ENCODE measurements at regions not wholly inside any gene's neighbourhood (a gene's known extent, or its start where the extent isn't known, plus 50 kb on each side); places are given as distances from the start of the nearest gene placed in this dataset.

DNA sequence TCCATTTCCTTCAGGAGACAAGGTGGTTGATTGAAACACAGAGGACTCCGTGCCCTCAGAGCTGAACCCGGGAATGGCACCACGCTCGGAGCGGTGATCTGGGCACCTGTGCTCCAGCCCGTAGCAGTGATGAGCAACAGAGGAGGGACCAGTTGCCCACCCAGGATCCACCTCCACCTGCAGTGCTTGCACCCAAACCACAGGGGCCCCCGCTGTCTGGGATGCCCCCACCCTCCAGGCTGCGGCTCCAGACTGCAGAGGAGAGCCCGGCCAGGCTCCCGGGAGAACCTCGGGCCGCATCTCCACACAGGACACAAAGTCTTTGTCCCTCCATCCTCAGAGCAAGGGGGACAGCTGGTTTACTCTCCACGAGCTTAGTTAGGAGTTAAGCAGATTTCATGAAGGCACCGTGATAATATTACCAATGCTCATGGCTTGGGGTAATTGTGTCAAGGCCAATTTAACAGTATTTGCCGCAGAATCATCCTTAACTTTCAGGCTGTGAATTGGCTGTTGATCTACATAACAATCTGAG lies 100.6 kb downstream of the TNFAIP2 start:
- peaks cover 11% of the 10 kb centered on the region for H3K4me1 ChIP-seq (ENCODE audit: control insufficient read depth, insufficient read depth, low read length)
- no peak overlapping the region for H3K4me3 ChIP-seq (ENCODE audit: low read depth, low read length)
- H3K9ac ChIP-seq (ENCODE audit: low read length) = no peak overlapping the region
- no peaks in the 10 kb centered on the region for H3K9me3 ChIP-seq (ENCODE audit: control insufficient read depth, insufficient read depth, low read depth, low read length)
- peaks cover 28% of the 10 kb centered on the region for H3K27me3 ChIP-seq (ENCODE audit: control insufficient read depth, insufficient read depth, low read length)
- H3K36me3 ChIP-seq (ENCODE audit: control insufficient read depth, insufficient read depth, low read length) = no peaks in the 10 kb centered on the region
- no peak overlapping the region for H3K27ac ChIP-seq (ENCODE audit: low read depth, low read length)

DNA sequence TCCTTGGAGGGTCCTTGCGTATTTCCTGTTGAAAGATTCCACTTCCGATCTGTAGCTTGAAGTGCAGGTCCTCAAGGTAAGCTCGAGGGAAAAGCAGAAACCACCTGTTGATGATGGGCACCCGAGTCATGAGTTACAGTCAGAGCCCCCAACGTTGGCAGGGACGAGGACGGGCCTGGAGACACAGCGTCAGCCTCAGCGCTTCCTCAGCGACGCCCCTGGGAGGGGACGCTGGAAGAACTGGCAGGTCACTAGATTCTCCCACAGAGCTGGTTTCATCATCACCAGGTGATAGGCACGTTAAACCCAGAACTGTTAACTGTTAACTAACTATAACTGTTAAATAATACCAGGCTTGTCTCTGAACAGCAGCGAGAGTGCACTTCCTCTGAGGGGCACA lies 101.8 kb downstream of the TNFAIP2 start:
- no peak overlapping the region for H3K27ac ChIP-seq (ENCODE audit: low read depth, low read length)
- H3K27me3 ChIP-seq (ENCODE audit: control insufficient read depth, insufficient read depth, low read length) = peaks cover 18% of the 10 kb centered on the region
- H3K36me3 ChIP-seq (ENCODE audit: control insufficient read depth, insufficient read depth, low read length) = no peaks in the 10 kb centered on the region
- peaks cover 11% of the 10 kb centered on the region for H3K4me1 ChIP-seq (ENCODE audit: control insufficient read depth, insufficient read depth, low read length)
- no peaks in the 10 kb centered on the region for H3K9me3 ChIP-seq (ENCODE audit: control insufficient read depth, insufficient read depth, low read depth, low read length)
- H3K4me3 ChIP-seq (ENCODE audit: low read depth, low read length) = no peak overlapping the region
- H3K9ac ChIP-seq (ENCODE audit: low read length) = no peak overlapping the region

DNA sequence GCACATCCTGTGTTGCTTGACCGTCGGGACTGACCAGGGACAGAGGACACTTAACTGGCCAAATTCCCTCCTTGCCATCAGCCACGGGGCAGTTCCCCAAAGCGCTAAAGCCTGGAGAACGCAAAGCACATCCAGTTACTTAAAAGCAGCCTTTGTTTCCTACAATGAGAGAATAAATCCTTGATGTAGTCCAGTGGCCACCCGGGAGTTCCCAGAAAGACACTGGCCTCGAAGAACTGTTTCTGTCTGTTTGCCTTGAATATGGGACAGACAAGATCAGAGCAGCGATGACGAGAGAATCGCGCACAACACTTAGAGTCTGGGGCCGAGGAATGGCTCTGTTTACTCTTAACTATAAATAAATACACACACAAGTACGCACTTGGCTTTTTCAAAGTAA lies 102.2 kb downstream of the TNFAIP2 start:
- H3K4me1 ChIP-seq (ENCODE audit: control insufficient read depth, insufficient read depth, low read length) = peaks cover 11% of the 10 kb centered on the region
- peaks cover 15% of the 10 kb centered on the region for H3K27me3 ChIP-seq (ENCODE audit: control insufficient read depth, insufficient read depth, low read length)
- H3K4me3 ChIP-seq (ENCODE audit: low read depth, low read length) = no peak overlapping the region
- H3K9me3 ChIP-seq (ENCODE audit: control insufficient read depth, insufficient read depth, low read depth, low read length) = no peaks in the 10 kb centered on the region
- no peak overlapping the region for H3K27ac ChIP-seq (ENCODE audit: low read depth, low read length)
- H3K9ac ChIP-seq (ENCODE audit: low read length) = no peak overlapping the region
- H3K36me3 ChIP-seq (ENCODE audit: control insufficient read depth, insufficient read depth, low read length) = no peaks in the 10 kb centered on the region

DNA sequence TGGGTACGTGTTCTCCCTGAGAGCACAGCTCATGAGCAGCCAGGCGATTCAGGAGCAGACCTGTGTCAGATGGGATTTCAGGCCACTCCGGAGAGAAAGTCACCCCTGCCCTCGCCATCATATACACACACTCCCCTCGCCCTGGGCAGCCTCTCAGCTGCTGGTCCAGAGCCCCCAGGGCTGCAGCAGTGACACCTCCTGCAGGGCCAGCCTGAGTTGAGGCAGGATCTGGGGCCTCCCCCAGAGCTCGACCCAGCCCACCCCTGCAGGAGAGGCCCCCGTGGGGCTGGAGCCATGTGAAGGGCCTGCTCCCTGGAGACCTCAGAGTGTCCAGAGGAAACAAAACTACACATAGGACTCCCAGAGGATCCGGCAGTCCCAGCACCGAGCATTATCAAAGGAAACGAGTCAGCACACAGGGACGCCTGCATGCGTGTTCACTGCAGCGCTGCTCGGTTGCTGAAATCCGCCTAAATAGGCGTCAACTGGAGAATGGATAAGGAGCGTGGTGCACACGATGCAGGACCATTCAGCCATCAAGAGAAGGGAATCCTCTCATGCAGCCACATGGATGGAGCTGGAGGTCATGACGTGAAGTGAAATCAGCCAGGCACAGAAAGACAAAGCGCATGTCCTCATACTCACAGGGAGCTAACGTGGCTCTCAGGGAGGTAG lies 104.0 kb downstream of the TNFAIP2 start:
- H3K9ac ChIP-seq (ENCODE audit: low read length) = no peak overlapping the region
- no peaks in the 10 kb centered on the region for H3K9me3 ChIP-seq (ENCODE audit: control insufficient read depth, insufficient read depth, low read depth, low read length)
- no peaks in the 10 kb centered on the region; the same call in 1 of the 2 replicates for H3K27me3 ChIP-seq (ENCODE audit: control insufficient read depth, insufficient read depth, low read length)
- no peak overlapping the region for H3K27ac ChIP-seq (ENCODE audit: low read depth, low read length)
- H3K4me1 ChIP-seq (ENCODE audit: control insufficient read depth, insufficient read depth, low read length) = peaks cover 11% of the 10 kb centered on the region
- H3K4me3 ChIP-seq (ENCODE audit: low read depth, low read length) = no peak overlapping the region
- no peaks in the 10 kb centered on the region for H3K36me3 ChIP-seq (ENCODE audit: control insufficient read depth, insufficient read depth, low read length)

DNA sequence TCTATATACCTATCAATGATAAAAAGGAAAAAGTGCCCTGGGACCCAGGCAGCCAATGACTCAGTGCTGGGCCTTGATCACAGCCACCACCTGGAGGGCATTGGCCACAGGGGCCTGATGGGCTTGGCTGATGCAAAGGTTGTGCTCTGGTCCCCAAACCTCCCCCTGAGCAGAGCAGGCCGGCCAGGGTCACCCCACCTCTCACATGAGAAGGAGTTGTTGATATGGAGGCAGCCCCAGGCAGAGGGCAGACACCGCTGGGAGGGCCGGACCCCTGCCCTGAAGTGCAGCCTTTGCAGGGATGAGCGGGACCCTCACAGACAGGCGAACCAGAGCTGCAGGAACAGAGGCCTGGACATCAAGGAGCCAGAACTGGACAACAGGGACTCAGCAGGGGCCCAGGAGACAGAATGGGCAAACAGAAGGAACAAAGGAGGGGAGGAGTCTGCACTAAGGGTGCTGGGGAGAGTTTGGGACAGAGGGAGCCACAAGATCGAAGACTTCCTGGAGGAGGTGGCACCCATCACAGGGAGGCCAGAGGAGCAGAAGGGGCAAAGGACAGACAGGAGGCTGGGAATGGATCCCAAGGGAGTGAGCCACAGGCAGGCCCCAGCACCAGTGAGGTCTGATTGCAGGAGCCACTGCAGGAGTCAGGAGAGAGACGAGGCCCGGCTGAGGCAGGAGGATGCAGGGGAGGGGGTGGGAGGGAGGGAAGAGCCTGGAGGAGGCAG lies 105.0 kb downstream of the TNFAIP2 start:
- H3K4me1 ChIP-seq (ENCODE audit: control insufficient read depth, insufficient read depth, low read length) = peaks cover 11% of the 10 kb centered on the region
- no peaks in the 10 kb centered on the region; the same call in 1 of the 2 replicates for H3K27me3 ChIP-seq (ENCODE audit: control insufficient read depth, insufficient read depth, low read length)
- no peaks in the 10 kb centered on the region for H3K36me3 ChIP-seq (ENCODE audit: control insufficient read depth, insufficient read depth, low read length)
- no peak overlapping the region for H3K9ac ChIP-seq (ENCODE audit: low read length)
- no peak overlapping the region for H3K4me3 ChIP-seq (ENCODE audit: low read depth, low read length)
- H3K27ac ChIP-seq (ENCODE audit: low read depth, low read length) = no peak overlapping the region
- H3K9me3 ChIP-seq (ENCODE audit: control insufficient read depth, insufficient read depth, low read depth, low read length) = no peaks in the 10 kb centered on the region

DNA sequence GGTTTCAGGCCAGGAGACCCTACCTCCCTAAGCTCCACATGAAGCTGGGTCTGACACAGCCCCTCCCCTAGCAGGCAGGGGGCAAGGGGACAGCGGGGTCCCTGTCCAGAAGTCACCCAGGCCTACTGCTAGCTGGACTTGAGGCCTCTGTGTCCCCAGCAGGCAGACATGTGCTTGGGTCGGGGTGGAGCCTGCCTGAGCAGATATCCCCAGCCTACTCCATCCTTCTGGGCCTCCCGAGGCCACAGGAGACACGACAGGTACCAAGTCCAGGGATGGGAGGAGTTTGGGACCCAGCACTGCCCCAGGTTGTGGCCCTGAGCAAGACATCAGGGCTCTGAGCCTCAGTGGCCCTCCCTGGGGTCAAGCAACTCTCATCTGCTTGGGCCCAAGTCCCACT lies 105.2 kb upstream of the EIF5 start:
- no peak overlapping the region for H3K9ac ChIP-seq (ENCODE audit: low read length)
- H3K36me3 ChIP-seq (ENCODE audit: control insufficient read depth, insufficient read depth, low read length) = no peaks in the 10 kb centered on the region

DNA sequence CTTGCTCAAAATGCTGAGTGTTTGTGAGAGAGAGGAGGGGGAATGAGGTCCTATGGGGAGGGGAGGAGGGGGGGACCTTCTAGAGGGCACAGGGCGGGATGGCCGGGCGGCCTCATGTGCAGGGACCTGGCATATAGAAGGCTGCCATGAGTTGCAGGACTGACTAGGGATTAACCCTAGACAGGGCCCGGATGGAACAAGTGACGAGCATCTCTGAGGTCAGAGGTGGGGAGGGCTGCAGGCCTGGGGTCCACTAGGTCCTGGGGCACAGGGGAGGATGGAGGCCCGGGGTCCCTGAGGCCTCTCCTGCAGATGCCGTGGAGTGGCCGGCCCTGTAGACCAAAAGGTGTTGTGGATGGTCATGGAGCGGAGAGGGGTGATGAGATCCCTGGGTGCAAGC lies 104.0 kb upstream of the EIF5 start:
- H3K27me3 ChIP-seq (ENCODE audit: control insufficient read depth, insufficient read depth, low read length) = no peaks in the 10 kb centered on the region; the same call in 1 of the 2 replicates
- H3K4me3 ChIP-seq (ENCODE audit: low read depth, low read length) = no peak overlapping the region
- H3K36me3 ChIP-seq (ENCODE audit: control insufficient read depth, insufficient read depth, low read length) = no peaks in the 10 kb centered on the region
- no peaks in the 10 kb centered on the region; the same call in 1 of the 2 replicates for H3K4me1 ChIP-seq (ENCODE audit: control insufficient read depth, insufficient read depth, low read length)
- no peak overlapping the region for H3K27ac ChIP-seq (ENCODE audit: low read depth, low read length)
- no peak overlapping the region for H3K9ac ChIP-seq (ENCODE audit: low read length)
- no peaks in the 10 kb centered on the region for H3K9me3 ChIP-seq (ENCODE audit: control insufficient read depth, insufficient read depth, low read depth, low read length)

More for the DNA sequence above, 105.2 kb upstream of the EIF5 start:
- Histone ChIP-seq H3K4me3 (ENCODE audit: low read depth, low read length) (no peak overlapping the region), H3K27me3 (ENCODE audit: control insufficient read depth, insufficient read depth, low read length) (no peaks in the 10 kb centered on the region; the same call in 1 of the 2 replicates), H3K9me3 (ENCODE audit: control insufficient read depth, insufficient read depth, low read depth, low read length) (no peaks in the 10 kb centered on the region), H3K4me1 (ENCODE audit: control insufficient read depth, insufficient read depth, low read length) (peaks cover 11% of the 10 kb centered on the region), H3K27ac (ENCODE audit: low read depth, low read length) (no peak overlapping the region)

DNA sequence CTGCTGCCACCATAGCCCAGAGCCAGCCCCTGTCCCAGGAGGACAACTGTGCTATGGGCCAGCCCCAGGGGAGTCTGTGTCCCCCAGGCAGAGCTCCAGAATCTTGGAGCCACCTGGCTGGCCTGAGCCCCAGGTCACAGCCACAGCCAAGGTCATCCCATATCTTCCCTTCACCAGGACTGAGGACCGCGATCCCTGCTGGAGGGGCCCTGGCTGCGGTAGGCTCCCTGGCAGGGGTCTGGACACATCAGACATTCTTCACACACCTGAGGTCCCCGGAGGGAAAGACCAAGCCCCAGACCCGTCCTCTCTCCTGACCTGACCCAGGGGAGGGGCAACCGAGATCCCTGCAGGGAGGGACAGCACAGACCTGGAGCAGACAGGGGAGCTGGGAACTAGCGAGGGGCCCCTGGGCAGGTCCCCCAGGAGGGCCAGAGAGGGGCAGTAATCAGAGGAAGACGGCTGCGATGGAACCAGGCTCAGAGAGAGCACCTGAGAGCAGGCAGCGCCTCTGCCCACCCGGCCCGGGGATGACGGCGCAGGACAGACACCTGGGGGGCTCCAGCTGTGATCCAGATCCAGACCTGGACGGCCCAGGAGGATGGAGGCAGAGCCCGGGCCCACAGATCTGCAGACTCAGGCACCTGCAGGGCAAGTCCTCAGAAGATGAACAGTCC lies 103.2 kb upstream of the EIF5 start:
- Histone ChIP-seq H3K27me3 (ENCODE audit: control insufficient read depth, insufficient read depth, low read length) (no peaks in the 10 kb centered on the region), H3K4me1 (ENCODE audit: control insufficient read depth, insufficient read depth, low read length) (no peaks in the 10 kb centered on the region; the same call in 1 of the 2 replicates), H3K27ac (ENCODE audit: low read depth, low read length) (no peak overlapping the region), H3K36me3 (ENCODE audit: control insufficient read depth, insufficient read depth, low read length) (no peaks in the 10 kb centered on the region), H3K4me3 (ENCODE audit: low read depth, low read length) (no peak overlapping the region), H3K9me3 (ENCODE audit: control insufficient read depth, insufficient read depth, low read depth, low read length) (no peaks in the 10 kb centered on the region), H3K9ac (ENCODE audit: low read length) (no peak overlapping the region)

DNA sequence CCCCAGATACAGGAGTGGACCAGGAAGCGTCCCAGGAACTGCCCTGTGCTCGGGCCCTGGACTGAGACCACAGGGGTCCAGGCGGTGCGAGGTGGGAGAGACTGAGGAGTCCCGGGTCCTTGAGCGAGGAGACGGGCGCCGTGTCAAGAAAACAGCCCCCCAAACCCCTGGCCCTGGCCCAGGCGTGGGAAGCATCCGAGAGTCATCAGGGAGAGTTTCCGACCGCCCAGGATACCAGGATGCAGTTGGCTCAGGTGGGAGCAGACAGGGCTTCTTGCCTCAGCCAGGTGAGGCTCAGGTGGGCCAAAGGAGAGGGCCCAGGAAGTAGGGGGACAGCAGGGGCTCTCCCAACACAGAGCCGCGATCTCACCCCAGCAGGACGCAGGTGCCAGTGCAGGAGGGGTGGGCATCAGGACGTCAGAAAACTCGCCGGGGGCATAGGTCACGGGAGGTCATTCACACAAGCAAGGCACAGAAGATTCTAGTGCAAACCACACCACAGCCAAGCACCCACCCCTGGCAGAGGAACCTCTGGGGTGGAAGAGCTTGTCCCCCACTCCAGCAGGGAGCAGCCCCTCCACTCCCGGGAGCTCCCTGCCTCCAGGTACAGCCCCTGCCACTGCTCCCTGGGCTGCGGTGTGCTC lies 102.5 kb upstream of the EIF5 start:
- Histone ChIP-seq H3K9me3 (ENCODE audit: control insufficient read depth, insufficient read depth, low read depth, low read length) (no peaks in the 10 kb centered on the region), H3K9ac (ENCODE audit: low read length) (no peak overlapping the region), H3K4me3 (ENCODE audit: low read depth, low read length) (no peak overlapping the region), H3K27ac (ENCODE audit: low read depth, low read length) (no peak overlapping the region), H3K27me3 (ENCODE audit: control insufficient read depth, insufficient read depth, low read length) (no peaks in the 10 kb centered on the region), H3K4me1 (ENCODE audit: control insufficient read depth, insufficient read depth, low read length) (no peaks in the 10 kb centered on the region; the same call in 1 of the 2 replicates), H3K36me3 (ENCODE audit: control insufficient read depth, insufficient read depth, low read length) (no peaks in the 10 kb centered on the region)

DNA sequence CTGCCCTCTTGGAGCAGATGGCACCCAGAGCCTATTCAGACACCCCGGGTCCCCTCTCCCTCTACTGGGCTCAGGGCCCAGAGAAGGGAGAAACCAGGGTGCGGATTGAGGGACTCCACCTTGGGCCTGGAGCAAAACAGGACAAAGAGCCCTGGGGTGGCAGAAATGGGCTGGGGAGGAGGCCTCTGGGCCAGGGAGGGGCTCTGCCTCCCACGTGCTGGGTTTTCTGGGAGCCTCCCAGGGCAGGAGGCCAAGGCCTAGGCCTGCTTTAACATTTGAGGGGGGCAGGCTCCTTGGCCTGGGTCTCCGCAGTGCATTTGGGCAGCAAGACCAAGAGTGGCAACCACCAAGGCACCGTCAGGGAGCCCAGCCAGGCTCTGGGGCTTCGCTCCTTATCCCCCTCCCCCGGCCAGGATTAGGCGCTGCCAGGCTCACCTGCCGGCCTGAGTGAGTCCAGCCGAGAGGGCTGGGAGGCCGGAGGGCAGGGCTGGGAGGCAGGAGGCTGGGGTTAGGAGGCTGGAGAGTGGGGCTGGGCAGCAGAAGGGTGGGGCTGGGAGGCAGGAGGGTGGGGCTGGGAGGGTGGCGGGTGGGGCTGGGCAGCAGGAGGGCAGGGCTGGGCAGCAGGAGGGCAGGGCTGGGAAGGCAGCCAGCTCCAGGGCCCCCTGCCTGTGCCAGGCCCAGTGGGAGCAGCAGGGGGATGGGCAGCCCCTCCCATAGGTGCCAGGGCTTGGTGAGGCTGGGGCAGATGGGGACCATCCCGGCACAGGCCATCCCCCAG lies 101.8 kb upstream of the EIF5 start:
- H3K36me3 ChIP-seq (ENCODE audit: control insufficient read depth, insufficient read depth, low read length) = no peaks in the 10 kb centered on the region
- no peak overlapping the region for H3K4me3 ChIP-seq (ENCODE audit: low read depth, low read length)
- H3K27ac ChIP-seq (ENCODE audit: low read depth, low read length) = no peak overlapping the region
- no peak overlapping the region for H3K9ac ChIP-seq (ENCODE audit: low read length)
- H3K27me3 ChIP-seq (ENCODE audit: control insufficient read depth, insufficient read depth, low read length) = no peaks in the 10 kb centered on the region
- H3K4me1 ChIP-seq (ENCODE audit: control insufficient read depth, insufficient read depth, low read length) = no peaks in the 10 kb centered on the region; the same call in 1 of the 2 replicates
- peaks cover under 1% of the 10 kb centered on the region; the same call in 1 of the 2 replicates for H3K9me3 ChIP-seq (ENCODE audit: control insufficient read depth, insufficient read depth, low read depth, low read length)
